HG03139 (cell line): ENCODE measurements at regions not wholly inside any gene's neighbourhood (a gene's known extent, or its start where the extent isn't known, plus 50 kb on each side); places are given as distances from the start of the nearest gene placed in this dataset.
"Not testable (repeated sequence)": the region's sequence is repeated elsewhere in the genome, so short reads cannot be mapped to it uniquely, and the experiment has no call there.

Source experiments
- ATAC-seq: cut with Tn5 transposase; IDR thresholded peaks from one replicate; pipeline ENCODE4 v1.9.1; 2021; ENCODE audit not compliant: unreplicated experiment

- ATAC-seq, result no peak
Observed at GRCh38 chr18:56489893-56490292, 148.5 kb downstream of the TXNL1 start.

GRCh38 chr18:56488739-56489138 is 149.7 kb downstream of the TXNL1 start:
- no peak for ATAC-seq

GRCh38 chr18:56487801-56488200 is 150.6 kb downstream of the TXNL1 start:
- no peak for ATAC-seq

GRCh38 chr18:56483386-56483785 is 155.0 kb downstream of the TXNL1 start:
- ATAC-seq, result no peak

GRCh38 chr18:56482813-56483212 is 155.6 kb downstream of the TXNL1 start:
- not testable (repeated sequence) for ATAC-seq

- no peak for ATAC-seq
Observed at GRCh38 chr18:56481751-56482150, 156.6 kb downstream of the TXNL1 start.

- ATAC-seq, result no peak
Observed at GRCh38 chr18:56479841-56480240, 158.6 kb downstream of the TXNL1 start.

- no peak for ATAC-seq
Observed at GRCh38 chr18:56475250-56475649, 163.1 kb downstream of the TXNL1 start.

GRCh38 chr18:56473400-56474024 is 164.9 kb downstream of the TXNL1 start:
- no peak for ATAC-seq

- no peak for ATAC-seq
Observed at GRCh38 chr18:56470406-56471351, 167.7 kb downstream of the TXNL1 start.

- no peak for ATAC-seq
Observed at GRCh38 chr18:56469582-56469981, 168.8 kb downstream of the TXNL1 start.

- no peak for ATAC-seq
Observed at GRCh38 chr18:56468396-56468795, 170.0 kb downstream of the TXNL1 start.

- no peak for ATAC-seq
Observed at GRCh38 chr18:56462276-56462675, 176.1 kb downstream of the TXNL1 start.

GRCh38 chr18:56461151-56461550 is 177.2 kb downstream of the TXNL1 start:
- ATAC-seq, result no peak

- no peak for ATAC-seq
Observed at GRCh38 chr18:56460581-56460980, 177.8 kb downstream of the TXNL1 start.

- no peak for ATAC-seq
Observed at GRCh38 chr18:56458770-56459712, 179.4 kb downstream of the TXNL1 start.

- no peak for ATAC-seq
Observed at GRCh38 chr18:56455874-56456273, 182.5 kb downstream of the TXNL1 start.

- no peak for ATAC-seq
Observed at GRCh38 chr18:56455141-56455540, 183.3 kb downstream of the TXNL1 start.

- ATAC-seq, result no peak
Observed at GRCh38 chr18:56453631-56454030, 184.8 kb downstream of the TXNL1 start.

- no peak for ATAC-seq
Observed at GRCh38 chr18:56451188-56451587, 187.2 kb downstream of the TXNL1 start.

- no peak for ATAC-seq
Observed at GRCh38 chr18:56448751-56449150, 189.6 kb downstream of the TXNL1 start.
